Common myeloid progenitor, CD34-positive (primary cell): ENCODE measurements at regions not wholly inside any gene's neighbourhood (a gene's known extent, or its start where the extent isn't known, plus 50 kb on each side); places are given as distances from the start of the nearest gene placed in this dataset.
"Not testable (repeated sequence)": the region's sequence is repeated elsewhere in the genome, so short reads cannot be mapped to it uniquely, and the experiment has no call there.

Source experiments
- CTCF ChIA-PET: fragments of 350-600 bp; sonication (Branson Sonifier 250); formaldehyde crosslinking; loops from one replicate; lab custom pipeline; 2021; ENCODE audit warnings: antibody characterized with exemption; lab: Charles Lee
- POLR2A ChIA-PET: fragments of 350-600 bp; sonication (Branson Sonifier 250); formaldehyde crosslinking; loops from one replicate; lab custom pipeline; 2021; ENCODE audit warnings: antibody characterized with exemption; lab: Charles Lee
- DNase-seq, 3 donors: peaks; one replicate each; pipeline versions ENCODE4 v3.0.0 to v3.0.0-alpha.2; 2013
- H3K27ac ChIP-seq, 2 experiments: 1 replicate in 1 of 2; 2 replicates in 1 of 2; pipeline ENCODE4 v1.7.0; 2013; ENCODE audit warnings: inconsistent platforms in 2 of 2, low read length in 2 of 2, mild to moderate bottlenecking in 2 of 2, low read depth in 1 of 2, moderate library complexity in 1 of 2; ENCODE audit not compliant: severe bottlenecking in 2 of 2, insufficient read depth in 1 of 2, poor library complexity in 1 of 2
- H3K27me3 ChIP-seq, 5 experiments: replicated peaks in 2 of 5; 1 replicate in 3 of 5; 2 replicates in 2 of 5; pipeline versions ENCODE4 v1.6.1 to v1.7.0; 2013; ENCODE audit warnings: low read length in 4 of 5, mild to moderate bottlenecking in 2 of 5, moderate library complexity in 2 of 5, inconsistent platforms in 1 of 5; ENCODE audit not compliant: insufficient read depth in 5 of 5, control insufficient read depth in 4 of 5
- H3K36me3 ChIP-seq, 4 experiments: 1 replicate in 2 of 4; 2 replicates in 2 of 4; pipeline versions ENCODE4 v1.6.1 to v1.7.0; 2013; ENCODE audit warnings: low read length in 3 of 4, control low read depth in 1 of 4, mild to moderate bottlenecking in 1 of 4; ENCODE audit not compliant: control insufficient read depth in 4 of 4, insufficient read depth in 4 of 4
- H3K4me1 ChIP-seq, 4 experiments: 1 replicate in 3 of 4; 2 replicates in 1 of 4; pipeline versions ENCODE4 v1.6.1 to v1.7.1; 2013; ENCODE audit warnings: low read length in 3 of 4, mild to moderate bottlenecking in 3 of 4, control low read depth in 1 of 4, inconsistent platforms in 1 of 4, moderate library complexity in 1 of 4; ENCODE audit not compliant: control insufficient read depth in 4 of 4, insufficient read depth in 4 of 4; ENCODE audit errors: control extremely low read depth in 1 of 4
- H3K4me3 ChIP-seq, 7 experiments: 1 replicate in 4 of 7; 2 replicates in 3 of 7; pipeline versions ENCODE4 v1.5.1 to v1.7.0; 2013; ENCODE audit warnings: mild to moderate bottlenecking in 7 of 7, low read length in 6 of 7, moderate library complexity in 6 of 7, inconsistent platforms in 2 of 7, low read depth in 2 of 7, control low read depth in 1 of 7; ENCODE audit not compliant: insufficient read depth in 4 of 7, control insufficient read depth in 1 of 7; ENCODE audit errors: extremely low read depth in 1 of 7
- H3K9me3 ChIP-seq, 5 experiments: 1 replicate in 4 of 5; 2 replicates in 1 of 5; pipeline versions ENCODE4 v1.6.1 to v1.7.1; 2013; ENCODE audit warnings: low read length in 4 of 5, mild to moderate bottlenecking in 2 of 5, inconsistent platforms in 1 of 5, low read depth in 1 of 5, moderate library complexity in 1 of 5; ENCODE audit not compliant: control insufficient read depth in 4 of 5, insufficient read depth in 2 of 5; ENCODE audit errors: control extremely low read depth in 1 of 5
- WGBS: methylation state at CpG from one replicate; pipeline ENCODE4 v1.1.5; 2013; ENCODE audit not compliant: insufficient coverage; 5-methylcytosine and 5-hydroxymethylcytosine counted together

- ChIA-PET POLR2A (no interaction called here), CTCF (no interaction called here)
- H3K27ac ChIP-seq = no peak overlapping the region
- no peaks in the 10 kb centered on the region for H3K4me1 ChIP-seq
- H3K36me3 ChIP-seq = no peaks in the 10 kb centered on the region
- no peak overlapping the region for H3K4me3 ChIP-seq
- no peak for DNase-seq
- H3K27me3 ChIP-seq = no peaks in the 10 kb centered on the region
- no peaks in the 10 kb centered on the region for H3K9me3 ChIP-seq
- no CpG with 5 or more reads among the region's 1 CpG for WGBS
These were observed 502.3 kb downstream of the PID1 start for GRCh38 chr2:228768818-228769217.

GRCh38 chr2:228768141-228768540, 502.9 kb downstream of the PID1 start:
- not testable (repeated sequence) for H3K4me1 ChIP-seq

GRCh38 chr2:228767196-228767595, 503.9 kb downstream of the PID1 start:
- POLR2A ChIA-PET = no interaction called here
- no peaks in the 10 kb centered on the region for H3K27me3 ChIP-seq
- CTCF ChIA-PET = no interaction called here

More at GRCh38 chr2:228768141-228768540, 502.9 kb downstream of the PID1 start:
- H3K9me3 ChIP-seq, H3K27ac ChIP-seq, H3K27me3 ChIP-seq, H3K36me3 ChIP-seq, DNase-seq, POLR2A ChIA-PET, H3K4me3 ChIP-seq, CTCF ChIA-PET: not testable (repeated sequence)
- WGBS = no CpG with 5 or more reads among the region's 3 CpGs

GRCh38 chr2:228763379-228763981, 507.6 kb downstream of the PID1 start:
- ChIA-PET POLR2A (interaction anchor here (0.6 kb wide), 2 partner anchors 18 to 179 kb away, joined by 3 read pairs; no protein-coding TSS in a partner anchor), CTCF (no interaction called here)
- 83% methylated on average over 4 of the region's 5 CpGs for WGBS
- no peak for DNase-seq
- Histone ChIP-seq H3K9me3 (no peaks in the 10 kb centered on the region), H3K27me3 (no peaks in the 10 kb centered on the region), H3K27ac (no peak overlapping the region), H3K4me3 (no peak overlapping the region), H3K36me3 (no peaks in the 10 kb centered on the region), H3K4me1 (no peaks in the 10 kb centered on the region)

More at GRCh38 chr2:228767196-228767595, 503.9 kb downstream of the PID1 start:
- WGBS = 73% methylated on average over 1 of the region's 2 CpGs
- DNase-seq = no peak
- Histone ChIP-seq H3K4me1 (no peaks in the 10 kb centered on the region), H3K36me3 (no peaks in the 10 kb centered on the region), H3K27ac (no peak overlapping the region), H3K9me3 (no peaks in the 10 kb centered on the region), H3K4me3 (no peak overlapping the region)

GRCh38 chr2:228762565-228762964, 508.5 kb downstream of the PID1 start:
- H3K4me3 ChIP-seq = no peak overlapping the region
- no peaks in the 10 kb centered on the region for H3K27me3 ChIP-seq
- 95% methylated on average over 2 of the region's 2 CpGs for WGBS
- H3K27ac ChIP-seq = no peak overlapping the region
- ChIA-PET CTCF (no interaction called here), POLR2A (no interaction called here)
- no peaks in the 10 kb centered on the region for H3K9me3 ChIP-seq
- no peaks in the 10 kb centered on the region for H3K36me3 ChIP-seq
- H3K4me1 ChIP-seq = no peaks in the 10 kb centered on the region
- DNase-seq = no peak

- H3K4me1 ChIP-seq, H3K9me3 ChIP-seq, DNase-seq, H3K36me3 ChIP-seq, POLR2A ChIA-PET, CTCF ChIA-PET, H3K27me3 ChIP-seq, H3K4me3 ChIP-seq, H3K27ac ChIP-seq: not testable (repeated sequence)
- WGBS = 98% methylated on average over 18 of the region's 25 CpGs
These were observed 515.4 kb downstream of the PID1 start for GRCh38 chr2:228755661-228756060.

- H3K27me3 ChIP-seq = no peaks in the 10 kb centered on the region
- ChIA-PET POLR2A (no interaction called here), CTCF (no interaction called here)
- H3K4me1 ChIP-seq = no peaks in the 10 kb centered on the region
- no peak overlapping the region for H3K27ac ChIP-seq
- no peaks in the 10 kb centered on the region for H3K36me3 ChIP-seq
- H3K9me3 ChIP-seq = no peaks in the 10 kb centered on the region
- 96% methylated on average over 3 of the region's 6 CpGs for WGBS
- H3K4me3 ChIP-seq = no peak overlapping the region
- no peak for DNase-seq
These were observed 523.6 kb downstream of the PID1 start for GRCh38 chr2:228747483-228747882.
